ENCODE measurements at regions not wholly inside any gene's neighbourhood (a gene's known extent, or its start where the extent isn't known, plus 50 kb on each side); places are given as distances from the start of the nearest gene placed in this dataset.
"Not testable (repeated sequence)": the region's sequence is repeated elsewhere in the genome, so short reads cannot be mapped to it uniquely, and the experiment has no call there.

DNA sequence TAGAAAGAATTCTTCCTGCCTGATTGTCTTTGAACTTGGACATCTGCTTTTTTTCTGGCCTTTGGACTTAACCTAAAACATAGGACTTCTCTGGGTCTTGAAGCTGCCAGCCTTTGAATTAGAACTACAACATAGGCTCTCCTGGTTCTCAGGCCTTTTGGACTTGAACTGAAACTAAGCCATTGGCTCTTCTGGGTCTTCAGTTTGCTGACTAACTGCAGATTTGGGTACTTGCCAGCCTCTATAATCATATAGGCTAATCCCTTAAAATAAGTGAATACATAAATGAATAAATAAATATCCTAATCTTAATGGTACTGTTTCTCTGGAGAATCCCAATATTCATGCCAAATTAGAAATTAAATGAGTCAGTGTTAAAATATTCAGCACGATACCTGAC is 473.4 kb upstream of the PAPPA start:
- DNase-seq: no peak

DNA sequence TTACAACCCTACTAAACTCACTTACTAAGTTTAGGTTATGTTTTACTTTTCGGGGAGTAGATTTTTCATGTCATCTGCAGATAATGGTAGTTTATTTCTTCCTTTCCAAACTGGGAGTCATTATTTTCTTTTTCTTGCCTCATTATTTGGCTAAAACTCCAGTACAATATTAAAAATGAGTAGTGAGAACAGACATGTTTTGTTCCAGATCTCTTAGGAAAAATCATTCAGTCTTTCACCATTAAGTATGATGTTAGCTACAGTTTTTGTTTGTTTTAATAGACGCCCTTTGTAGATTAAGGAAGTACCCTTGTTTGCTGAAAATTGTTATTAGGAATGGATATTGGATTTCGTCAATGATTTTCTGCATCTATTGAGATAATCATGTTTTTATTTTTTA is 472.0 kb upstream of the PAPPA start:
- no peak for DNase-seq

DNA sequence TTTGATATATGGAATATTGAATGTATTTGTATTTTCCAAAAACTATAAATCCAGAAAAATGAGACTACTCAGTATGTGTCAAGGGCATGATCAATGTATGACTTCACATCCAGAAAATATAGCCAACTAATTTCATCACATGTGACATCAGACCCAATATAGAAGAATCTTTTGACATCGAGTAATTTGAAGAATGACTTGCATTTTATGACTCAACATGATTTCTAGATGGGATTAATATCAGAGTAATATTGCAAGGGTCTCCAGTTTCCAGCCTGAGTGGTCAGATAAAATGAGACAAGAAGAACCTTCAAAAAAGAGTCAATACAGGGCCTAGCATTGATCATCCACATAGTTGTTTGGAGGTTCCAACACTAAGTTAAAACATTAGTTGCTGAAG is 467.5 kb upstream of the PAPPA start:
- DNase-seq: no peak

DNA sequence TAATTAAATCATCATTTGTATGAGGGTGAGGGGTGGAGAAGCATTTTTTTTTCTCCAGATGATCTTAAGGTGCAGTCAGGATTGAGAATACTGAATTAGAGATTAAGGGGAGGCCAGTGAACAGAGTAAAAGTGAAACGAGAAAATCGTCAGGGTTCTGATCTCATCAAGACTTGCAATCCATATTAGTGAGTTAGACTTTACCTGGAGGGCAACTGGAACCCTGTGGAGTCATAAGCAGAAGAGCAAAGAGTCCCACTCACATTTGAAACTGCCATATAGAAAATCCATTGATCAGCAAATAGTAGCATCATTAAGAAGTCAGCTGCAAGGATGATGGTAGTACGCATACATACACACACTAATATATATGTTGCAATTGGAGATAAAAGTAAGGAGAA is 466.2 kb upstream of the PAPPA start:
- DNase-seq: no peak

DNA sequence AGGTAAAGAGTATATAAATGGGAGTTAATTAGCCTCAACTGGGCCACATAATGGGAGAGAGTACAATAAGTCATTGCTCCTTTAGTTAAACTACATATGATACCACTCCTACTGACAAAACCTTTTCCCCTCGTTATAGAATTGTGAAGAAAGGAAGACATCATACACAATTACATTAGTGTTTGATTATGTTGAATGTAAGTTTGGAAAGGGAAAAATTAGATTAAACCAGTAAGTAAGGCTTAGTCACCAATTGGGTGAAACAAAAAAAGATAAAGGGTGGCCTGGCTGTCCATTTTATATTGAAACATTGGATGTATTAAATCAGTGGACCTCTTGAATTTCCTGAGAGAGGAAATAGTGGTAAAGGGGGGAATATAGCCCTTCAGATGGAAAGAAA is 464.3 kb upstream of the PAPPA start:
- DNase-seq: peak; percentile 4 to 15

- no peak for DNase-seq
Measured at GRCh38 chr9:115690786-115691496, 462.6 kb upstream of the PAPPA start.

GRCh38 chr9:115691693-115692092 is 461.9 kb upstream of the PAPPA start:
- DNase-seq: no peak

- DNase-seq: not testable (repeated sequence)
Measured at GRCh38 chr9:115692868-115693267, 460.7 kb upstream of the PAPPA start.

DNA sequence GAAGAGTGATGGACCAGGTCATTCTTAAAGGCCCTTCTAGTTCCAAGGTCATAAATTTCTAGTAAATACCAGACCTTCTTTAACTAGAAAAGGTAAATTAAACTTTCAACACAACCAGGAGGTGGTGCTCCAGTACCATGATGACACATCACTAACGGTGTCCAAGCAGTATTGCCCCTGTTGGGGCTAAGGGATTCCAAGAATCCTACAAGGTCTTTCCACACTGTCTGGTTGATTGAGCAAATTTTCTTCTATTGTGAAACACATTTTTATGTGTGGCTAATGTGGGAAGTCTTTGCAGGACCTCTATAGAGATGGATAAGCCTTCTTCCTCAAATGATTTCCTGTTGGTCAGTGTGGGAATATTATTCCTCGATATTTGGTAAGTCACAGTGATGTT is 459.6 kb upstream of the PAPPA start:
- DNase-seq: peak in 1 of 2 experiments; percentile 5

DNA sequence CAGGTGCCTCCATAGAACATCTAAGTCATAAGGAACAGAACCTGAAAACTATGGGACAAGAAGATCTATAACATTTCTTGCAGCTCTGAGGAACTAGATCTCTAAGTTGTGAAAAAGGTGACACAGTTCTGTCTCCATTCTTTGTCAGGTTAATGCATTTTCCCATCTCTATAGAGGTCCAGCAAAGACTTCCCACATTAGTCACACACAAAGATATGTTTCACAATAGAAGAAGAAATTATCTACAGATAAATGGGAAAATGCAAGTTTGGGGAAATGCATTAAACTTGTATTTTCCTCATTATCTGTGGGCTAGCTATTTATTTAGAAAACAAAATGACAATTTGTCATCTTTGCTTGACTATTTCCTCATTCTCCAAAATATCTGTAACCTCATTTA is 458.6 kb upstream of the PAPPA start:
- DNase-seq: no peak

GRCh38 chr9:115712981-115713380 is 440.6 kb upstream of the PAPPA start:
- DNase-seq: no peak

DNA sequence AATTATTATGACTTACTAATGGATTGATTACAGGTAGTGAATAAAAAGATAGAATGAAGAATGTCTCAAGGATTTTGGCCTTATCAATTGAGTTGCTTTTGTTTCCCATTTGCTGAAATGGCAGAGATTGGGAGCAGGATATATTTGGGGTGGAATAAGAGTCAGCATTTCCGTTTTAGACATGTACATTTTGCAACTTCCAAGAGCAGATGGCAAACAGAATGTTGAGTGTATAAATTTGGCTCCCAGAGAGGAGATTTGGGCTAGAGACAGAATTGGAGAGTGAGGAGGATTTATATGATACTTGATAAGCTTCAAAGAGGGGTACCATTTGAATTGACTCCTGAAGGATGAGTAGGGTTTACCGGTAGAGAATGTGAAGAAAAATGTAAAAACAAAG is 437.9 kb upstream of the PAPPA start:
- DNase-seq: no peak

DNA sequence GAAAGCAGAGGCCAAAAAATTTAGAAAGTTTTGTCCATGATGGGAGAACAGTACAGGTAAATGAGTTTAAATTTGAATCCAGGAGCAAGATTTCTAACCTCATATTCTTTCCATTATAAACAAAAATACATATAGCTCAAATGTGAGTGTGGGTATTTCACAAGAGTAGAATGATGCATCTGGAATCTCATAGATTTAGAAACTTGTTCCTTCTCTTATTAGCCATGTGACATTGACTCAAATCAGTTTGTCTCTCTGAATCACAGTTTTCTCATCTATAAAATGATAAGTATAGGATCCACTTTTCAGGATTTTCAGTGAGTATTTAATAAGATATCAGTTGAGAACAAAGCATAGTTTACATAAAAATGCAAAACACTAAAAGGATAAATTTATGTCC is 436.3 kb upstream of the PAPPA start:
- no peak for DNase-seq

DNA sequence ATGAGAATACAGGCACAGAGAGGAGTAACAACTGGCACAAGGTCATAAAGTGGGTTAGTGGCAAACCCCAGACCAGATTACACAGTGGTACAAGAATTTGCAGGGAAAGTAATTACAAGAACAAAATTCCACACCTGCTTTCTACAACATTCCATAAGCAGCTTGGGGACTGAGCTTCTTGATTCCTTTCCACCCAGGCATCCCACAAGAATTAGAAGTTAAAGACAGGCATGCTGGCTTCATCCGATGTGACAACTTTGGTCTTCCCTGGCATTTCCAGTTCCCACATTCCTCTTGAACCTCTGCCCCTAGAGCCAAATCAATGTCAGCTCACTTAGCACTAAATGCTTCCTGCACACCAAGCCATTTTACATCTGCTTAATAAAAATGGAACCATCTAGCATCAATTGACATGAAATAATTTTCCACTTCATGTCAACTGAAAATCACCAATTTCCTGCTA is 435.8 kb upstream of the PAPPA start:
- no peak for DNase-seq

DNA sequence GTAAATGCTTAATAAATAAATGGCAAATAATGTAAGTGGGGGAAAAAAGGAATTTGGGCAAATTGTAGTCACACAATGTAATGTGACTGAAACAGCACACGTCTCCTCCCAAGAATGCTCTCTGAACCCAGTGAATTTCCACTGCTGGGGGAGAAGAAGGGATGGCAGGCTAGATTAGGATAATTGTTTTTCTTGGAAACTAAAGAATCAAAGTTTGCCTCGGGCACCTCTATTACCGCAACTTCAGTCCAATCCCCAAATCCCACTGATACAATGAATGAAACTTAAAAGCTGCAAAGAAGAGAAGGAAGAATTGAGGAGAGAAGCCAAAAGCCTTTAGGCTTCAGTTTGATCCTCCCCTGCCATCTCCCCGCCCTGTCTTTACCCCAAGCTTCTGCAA is 423.2 kb upstream of the PAPPA start:
- no peak for DNase-seq

- DNase-seq: no peak
Measured at GRCh38 chr9:115730845-115731244, 422.7 kb upstream of the PAPPA start.

DNA sequence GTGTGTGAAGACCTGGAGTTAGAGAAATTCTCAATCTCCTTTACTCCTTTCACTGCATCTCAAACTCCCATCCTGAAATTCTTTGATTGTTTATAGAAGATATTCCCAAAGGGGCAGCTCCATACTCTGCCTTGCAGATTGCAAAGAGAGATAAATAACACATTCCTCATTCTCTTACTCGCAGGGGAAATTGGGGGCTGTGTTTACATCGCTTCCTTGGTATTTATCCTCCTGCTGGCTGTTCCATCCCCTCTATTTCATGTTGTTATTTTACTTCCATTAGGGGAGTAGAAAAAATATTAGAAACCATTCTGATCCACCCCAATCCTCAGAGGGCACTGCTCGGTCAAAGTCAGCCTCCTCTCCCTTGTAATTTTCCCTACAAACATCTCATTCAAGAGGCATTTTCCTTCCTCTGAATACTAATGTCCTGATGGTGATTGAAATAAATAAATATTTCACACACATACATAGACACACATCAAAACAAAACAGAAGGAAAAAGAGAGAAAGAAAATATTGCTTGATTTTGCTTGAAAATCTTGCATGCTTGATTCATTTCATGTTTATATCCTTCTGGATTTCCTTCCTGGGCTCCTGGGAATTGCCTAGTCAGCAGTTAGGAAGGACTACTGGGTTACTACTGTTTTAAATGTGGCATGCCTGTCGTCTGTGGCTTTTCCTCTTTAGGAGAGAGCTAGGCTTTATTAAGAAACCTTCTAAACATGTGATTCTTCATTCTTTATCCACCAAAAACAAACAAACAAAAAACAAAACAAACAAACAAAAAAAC is 420.1 kb upstream of the PAPPA start:
- DNase-seq: no peak

GRCh38 chr9:115739096-115739875 is 414.3 kb upstream of the PAPPA start:
- DNase-seq: no peak

DNA sequence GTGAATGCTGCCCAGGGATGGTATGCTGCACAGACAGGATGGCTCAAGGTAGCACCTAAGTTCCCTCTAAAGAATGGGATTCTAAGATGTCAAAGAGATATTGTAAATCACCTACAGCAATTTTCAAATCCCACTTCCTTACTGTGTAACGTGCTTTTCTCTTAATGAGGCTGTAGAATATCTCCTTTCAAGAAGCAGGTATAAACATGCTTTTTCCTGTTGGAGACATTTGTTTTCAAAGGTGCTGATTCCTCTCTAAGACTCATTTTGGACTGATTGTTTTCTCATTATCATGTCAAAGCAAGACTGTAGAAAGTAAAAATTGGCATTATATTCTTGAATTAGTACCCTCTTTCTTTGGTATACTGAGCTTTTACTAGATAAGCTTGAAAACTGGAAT is 412.6 kb upstream of the PAPPA start:
- no peak for DNase-seq

- no peak for DNase-seq
Measured at GRCh38 chr9:115743709-115744605, 409.6 kb upstream of the PAPPA start.

- no peak for DNase-seq
Measured at GRCh38 chr9:115746496-115746895, 407.1 kb upstream of the PAPPA start.

DNA sequence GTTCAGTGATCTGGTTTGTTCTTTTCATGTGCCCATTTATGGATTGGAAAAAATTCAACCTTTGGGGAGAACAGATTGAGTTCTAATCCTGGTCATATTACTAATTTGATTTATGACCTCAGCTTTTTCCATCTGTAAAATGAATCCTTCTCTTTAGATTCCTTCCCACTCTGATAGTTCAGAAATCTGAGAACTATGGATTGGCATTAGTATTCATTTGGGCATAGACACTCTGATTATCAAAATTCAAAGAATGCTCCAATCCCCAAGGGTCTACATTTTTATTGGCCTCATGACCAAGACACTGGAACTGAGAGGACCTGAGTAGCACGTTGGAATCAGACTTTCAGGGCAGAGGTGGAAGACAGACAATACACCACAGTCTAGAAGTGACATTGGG is 405.9 kb upstream of the PAPPA start:
- no peak for DNase-seq

DNA sequence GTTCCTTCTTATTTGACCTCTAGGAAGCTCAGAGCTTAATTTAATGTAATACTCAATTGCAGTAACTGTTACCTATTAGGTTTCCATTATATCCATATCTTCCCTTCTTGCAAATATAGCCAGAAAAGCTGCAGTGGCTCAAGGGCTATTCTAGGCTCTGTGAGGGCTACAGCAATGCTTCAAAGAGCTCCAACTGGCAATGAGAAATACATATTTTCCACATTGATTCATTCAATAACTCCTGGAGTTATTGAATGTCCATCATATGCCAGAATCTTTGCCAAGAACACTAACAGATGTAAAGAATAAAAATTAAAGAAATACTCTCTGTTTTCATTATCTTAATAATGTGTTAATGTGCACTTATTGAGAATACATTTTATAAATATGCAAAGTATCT is 396.9 kb upstream of the PAPPA start:
- no peak for DNase-seq

Data from NCI-H1930 (cell line).